HFFc6 (cell line): ENCODE measurements at regions not wholly inside any gene's neighbourhood (a gene's known extent, or its start where the extent isn't known, plus 50 kb on each side); places are given as distances from the start of the nearest gene placed in this dataset.

Experiments
- DNase-seq: peaks from one replicate; pipeline ENCODE4 v3.0.0-alpha.2; 2018
- H3K27ac Mint-ChIP-seq: 2 replicates; pipeline ENCODE4 v1.8.0; 2020; ENCODE audit warnings: mild to moderate bottlenecking, mixed read lengths
- H3K27me3 Mint-ChIP-seq: 2 replicates; pipeline ENCODE4 v1.8.0; 2021; ENCODE audit warnings: mild to moderate bottlenecking, moderate library complexity, mixed read lengths; ENCODE audit not compliant: insufficient read depth
- H3K36me3 Mint-ChIP-seq: 2 replicates; pipeline ENCODE4 v1.8.0; 2021; ENCODE audit warnings: low read depth, mixed read lengths
- H3K4me1 Mint-ChIP-seq: 2 replicates; pipeline ENCODE4 v1.8.0; 2020; ENCODE audit warnings: low read depth, mixed read lengths
- H3K4me3 Mint-ChIP-seq: 2 replicates; pipeline ENCODE4 v1.8.0; 2020; ENCODE audit warnings: mild to moderate bottlenecking, moderate library complexity, mixed read lengths
- H3K9me3 Mint-ChIP-seq: 2 replicates; pipeline ENCODE4 v1.8.0; 2020; ENCODE audit warnings: mild to moderate bottlenecking, mixed read lengths
- CTCF ChIP-seq: fragments of 200-600 bp; sonication (generic); IDR thresholded peaks from 2 replicates; pipeline ENCODE4 v1.5.0; 2021; ENCODE audit warnings: antibody characterized with exemption, mild to moderate bottlenecking

DNA sequence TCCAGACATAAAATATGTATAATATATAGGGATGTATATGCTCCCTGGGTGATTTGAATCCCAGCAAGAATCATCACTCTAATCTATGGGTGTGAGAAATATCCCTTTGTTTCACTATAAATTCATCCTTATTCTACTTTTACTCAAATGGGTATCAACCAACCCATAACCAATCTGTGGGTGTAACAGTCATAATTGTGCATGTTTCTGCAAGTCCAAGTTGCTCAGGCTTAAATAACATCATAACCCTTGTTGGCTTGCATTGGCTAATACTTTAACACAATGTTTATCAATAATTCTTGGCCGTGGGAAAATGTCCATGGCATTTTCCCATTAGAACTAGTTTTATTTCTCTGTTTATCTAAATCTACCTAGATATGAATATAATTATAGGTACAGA lies 530.5 kb upstream of the TLE4 start:
- H3K27ac Mint-ChIP-seq: no peak overlapping the region

GRCh38 chr9:79043916-79044315 lies 527.8 kb upstream of the TLE4 start:
- H3K36me3 Mint-ChIP-seq: peaks cover 18% of the 10 kb centered on the region
- H3K4me3 Mint-ChIP-seq: no peak overlapping the region
- no peak for TF ChIP-seq CTCF
- DNase-seq: no peak
- no peak overlapping the region for H3K27ac Mint-ChIP-seq
- H3K9me3 Mint-ChIP-seq: no peaks in the 10 kb centered on the region
- no peaks in the 10 kb centered on the region for H3K27me3 Mint-ChIP-seq
- peaks cover 13% of the 10 kb centered on the region for H3K4me1 Mint-ChIP-seq

More for the DNA sequence above, 530.5 kb upstream of the TLE4 start:
- Mint-ChIP-seq H3K27me3 (peaks cover 1% of the 10 kb centered on the region; the same call in 1 of the 2 replicates), H3K36me3 (peaks cover 26% of the 10 kb centered on the region), H3K4me3 (no peak overlapping the region), H3K9me3 (no peaks in the 10 kb centered on the region), H3K4me1 (peaks cover 5% of the 10 kb centered on the region)
- no peak for TF ChIP-seq CTCF
- no peak for DNase-seq

DNA sequence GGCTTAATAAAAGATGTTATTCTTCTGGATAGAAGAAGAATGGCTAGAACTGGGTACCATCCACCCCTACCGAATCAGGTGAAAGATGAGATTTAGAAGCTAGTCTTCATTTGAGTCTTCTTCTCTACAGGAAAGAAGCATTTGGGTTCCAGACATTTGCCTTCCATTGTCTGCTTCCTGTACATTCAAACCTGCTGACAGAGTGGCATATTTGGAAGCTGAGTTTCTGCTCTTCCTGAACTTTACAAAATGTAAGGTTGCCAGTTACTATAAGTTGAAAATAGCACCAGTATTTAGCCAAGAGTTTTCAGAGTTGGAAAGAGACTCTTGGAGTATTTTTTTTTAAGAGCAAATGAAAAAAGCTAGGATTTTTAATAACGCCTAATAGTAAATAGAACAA lies 525.4 kb upstream of the TLE4 start:
- no peak for DNase-seq
- no peaks in the 10 kb centered on the region for H3K27me3 Mint-ChIP-seq
- H3K27ac Mint-ChIP-seq: no peak overlapping the region
- peaks cover 18% of the 10 kb centered on the region for H3K36me3 Mint-ChIP-seq
- peaks cover 13% of the 10 kb centered on the region for H3K4me1 Mint-ChIP-seq
- no peak for TF ChIP-seq CTCF
- no peaks in the 10 kb centered on the region for H3K9me3 Mint-ChIP-seq
- H3K4me3 Mint-ChIP-seq: no peak overlapping the region

GRCh38 chr9:79049371-79049770 lies 522.4 kb upstream of the TLE4 start:
- DNase-seq: no peak
- Mint-ChIP-seq H3K4me3 (no peak overlapping the region), H3K36me3 (peaks cover 22% of the 10 kb centered on the region), H3K27me3 (peaks cover 1% of the 10 kb centered on the region; the same call in 1 of the 2 replicates), H3K4me1 (peaks cover 24% of the 10 kb centered on the region), H3K27ac (no peak overlapping the region), H3K9me3 (no peaks in the 10 kb centered on the region)
- no peak for TF ChIP-seq CTCF

DNA sequence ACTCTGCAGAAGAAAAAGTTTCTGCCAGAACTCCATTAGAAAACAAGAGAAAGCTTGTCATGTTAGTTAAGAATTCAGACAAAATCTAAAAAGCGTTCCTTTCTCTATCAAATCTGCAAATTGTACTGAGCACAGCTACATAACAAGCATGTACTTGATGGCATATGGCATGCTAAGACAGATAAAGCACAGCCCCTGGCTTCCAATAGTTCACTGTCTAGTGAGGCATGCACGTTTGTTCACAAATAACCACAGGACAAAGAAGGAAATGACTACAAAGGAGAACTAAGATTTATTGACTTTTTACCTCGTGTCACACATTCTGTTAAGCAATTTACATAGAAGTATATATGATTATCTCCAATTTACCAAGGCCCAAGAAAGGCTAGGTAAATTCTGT lies 518.2 kb upstream of the TLE4 start:
- peaks cover 44% of the 10 kb centered on the region for H3K4me1 Mint-ChIP-seq
- H3K36me3 Mint-ChIP-seq: peaks cover 10% of the 10 kb centered on the region; the same call in 1 of the 2 replicates
- no peak for DNase-seq
- no peak overlapping the region for H3K4me3 Mint-ChIP-seq
- peaks cover 1% of the 10 kb centered on the region; the same call in 1 of the 2 replicates for H3K27me3 Mint-ChIP-seq
- no peak for TF ChIP-seq CTCF
- H3K9me3 Mint-ChIP-seq: no peaks in the 10 kb centered on the region
- H3K27ac Mint-ChIP-seq: no peak overlapping the region; the same call in 1 of the 2 replicates

DNA sequence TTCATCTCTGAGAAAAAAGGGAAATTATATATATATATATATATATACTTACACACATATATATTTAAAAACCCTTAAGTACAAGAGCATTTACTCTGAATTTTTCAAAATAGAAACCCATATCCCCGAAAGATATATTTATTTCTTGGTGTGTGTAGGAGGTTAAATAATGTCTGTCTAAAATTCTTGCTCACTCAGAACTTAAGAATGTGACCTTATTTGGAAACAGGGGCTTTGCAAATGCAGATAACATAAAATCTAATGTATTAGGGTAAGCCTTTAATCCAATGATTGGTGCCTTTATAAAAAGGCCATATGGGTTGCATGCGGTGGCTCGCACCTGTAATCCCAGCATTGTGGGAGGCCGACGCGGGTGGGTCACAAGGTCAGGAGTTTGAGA lies 517.3 kb upstream of the TLE4 start:
- H3K9me3 Mint-ChIP-seq: no peaks in the 10 kb centered on the region
- peaks cover 16% of the 10 kb centered on the region for H3K36me3 Mint-ChIP-seq
- TF ChIP-seq CTCF: no peak
- no peak overlapping the region for H3K4me3 Mint-ChIP-seq
- H3K27me3 Mint-ChIP-seq: peaks cover 1% of the 10 kb centered on the region; the same call in 1 of the 2 replicates
- no peak overlapping the region for H3K27ac Mint-ChIP-seq
- peaks cover 44% of the 10 kb centered on the region for H3K4me1 Mint-ChIP-seq
- no peak for DNase-seq
